PC-3 (cell line): ENCODE measurements at regions not wholly inside any gene's neighbourhood (a gene's known extent, or its start where the extent isn't known, plus 50 kb on each side); places are given as distances from the start of the nearest gene placed in this dataset.

Experiments used
- EZH2 ChIP-seq: fragments of 300-600 bp; sonication (generic); IDR thresholded peaks from one replicate; pipeline ENCODE4 v1.6.1; 2017; ENCODE audit warnings: antibody characterized with exemption, mild to moderate bottlenecking, low read length; ENCODE audit not compliant: unreplicated experiment
- EZH2phosphoT487 ChIP-seq: fragments of 300-600 bp; sonication (generic); IDR thresholded peaks from 2 replicates; pipeline ENCODE4 v1.6.1; 2018; ENCODE audit warnings: mild to moderate bottlenecking, antibody characterized with exemption, low read length, borderline replicate concordance
- TF ChIP-seq, protein P1 (sequence below): fragments of 300-600 bp; sonication (generic); conservative IDR thresholded peaks from 2 replicates; pipeline ENCODE4 v1.5.1; 2017; ENCODE audit warnings: antibody characterized with exemption, low read depth, mild to moderate bottlenecking, low read length

DNA sequence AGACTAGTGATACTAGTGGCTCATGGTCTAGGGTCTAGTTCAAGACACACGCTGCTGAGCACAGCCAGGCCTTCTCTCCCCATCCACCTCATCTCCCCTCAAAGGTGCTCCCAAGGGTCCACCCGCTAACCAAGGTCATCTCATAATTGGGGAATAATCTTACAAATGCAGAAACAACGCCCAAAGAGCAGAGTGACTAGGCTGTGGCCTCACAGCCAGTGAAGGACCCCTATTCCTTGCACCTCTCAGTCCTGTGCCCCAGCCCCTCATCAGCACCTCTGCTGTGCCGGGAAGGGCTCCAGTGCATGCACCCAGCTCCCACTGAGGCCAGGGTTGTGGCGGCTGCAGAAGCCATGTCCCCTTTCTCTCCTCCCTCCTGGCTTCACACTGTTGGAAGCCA lies 286.9 kb downstream of the UACA start:
- TF ChIP-seq, protein P1, sequence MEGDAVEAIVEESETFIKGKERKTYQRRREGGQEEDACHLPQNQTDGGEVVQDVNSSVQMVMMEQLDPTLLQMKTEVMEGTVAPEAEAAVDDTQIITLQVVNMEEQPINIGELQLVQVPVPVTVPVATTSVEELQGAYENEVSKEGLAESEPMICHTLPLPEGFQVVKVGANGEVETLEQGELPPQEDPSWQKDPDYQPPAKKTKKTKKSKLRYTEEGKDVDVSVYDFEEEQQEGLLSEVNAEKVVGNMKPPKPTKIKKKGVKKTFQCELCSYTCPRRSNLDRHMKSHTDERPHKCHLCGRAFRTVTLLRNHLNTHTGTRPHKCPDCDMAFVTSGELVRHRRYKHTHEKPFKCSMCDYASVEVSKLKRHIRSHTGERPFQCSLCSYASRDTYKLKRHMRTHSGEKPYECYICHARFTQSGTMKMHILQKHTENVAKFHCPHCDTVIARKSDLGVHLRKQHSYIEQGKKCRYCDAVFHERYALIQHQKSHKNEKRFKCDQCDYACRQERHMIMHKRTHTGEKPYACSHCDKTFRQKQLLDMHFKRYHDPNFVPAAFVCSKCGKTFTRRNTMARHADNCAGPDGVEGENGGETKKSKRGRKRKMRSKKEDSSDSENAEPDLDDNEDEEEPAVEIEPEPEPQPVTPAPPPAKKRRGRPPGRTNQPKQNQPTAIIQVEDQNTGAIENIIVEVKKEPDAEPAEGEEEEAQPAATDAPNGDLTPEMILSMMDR, result no peak
- TF ChIP-seq EZH2 (no peak), EZH2phosphoT487 (no peak)
